HepG2 (cell line): ENCODE measurements at regions not wholly inside any gene's neighbourhood (a gene's known extent, or its start where the extent isn't known, plus 50 kb on each side); places are given as distances from the start of the nearest gene placed in this dataset.

Experiments used
- ATAC-seq: fragments of 200-7000 bp; cut with Tn5 transposase; 3 replicates; pipeline ENCODE4 v1.9.1; 2020; ENCODE audit warnings: mild to moderate bottlenecking, moderate library complexity
- BruUV-seq: library from RNA; stranded (reverse); fragments of 400-500 nt; replicated peaks from 2 replicates; lab custom pipeline; 2021; lab: Mats Ljungman, UMichigan
- CTCF ChIA-PET: fragments of 300-600 bp; formaldehyde crosslinking; extraction: SDS; loops from one replicate; lab custom pipeline; 2021; ENCODE audit warnings: low total read pairs, inconsistent platforms, low intra/inter-chr PET ratio; lab: Yijun Ruan, JAX
- POLR2A ChIA-PET: fragments of 350-600 bp; sonication (Branson Sonifier 250); formaldehyde crosslinking; loops from one replicate; lab custom pipeline; 2020; ENCODE audit warnings: antibody characterized with exemption, inconsistent platforms; lab: Yijun Ruan, JAX
- DNase-seq: peaks from one replicate; pipeline ENCODE4 v3.0.0-alpha.2; 2015; ENCODE audit warnings: low spot score
- FAIRE-seq: peaks from 3 replicates; lab custom pipeline; 2011; peaks lifted over from hg19 to GRCh38; lab: Jason Lieb, UNC
- H2AFZ ChIP-seq: one replicate; pipeline ENCODE4 v1.6.1; 2011; ENCODE audit warnings: low read length, inconsistent platforms
- H3K27ac ChIP-seq: fragments of 300-600 bp; 3 replicates; pipeline ENCODE4 v1.8.0; 2011; ENCODE audit warnings: mixed run types, mild to moderate bottlenecking, mixed read lengths, low read length, inconsistent platforms; ENCODE audit not compliant: insufficient read depth; ENCODE audit errors: extremely low read length
- H3K27me3 ChIP-seq, 2 experiments: fragments of 200-600 bp in 1 of 2; 2 replicates in 1 of 2; 3 replicates in 1 of 2; pipeline versions ENCODE4 v1.6.0 to v1.8.0; 2011; ENCODE audit warnings: low read length in 2 of 2, mild to moderate bottlenecking in 2 of 2, moderate library complexity in 2 of 2, inconsistent platforms in 1 of 2; ENCODE audit not compliant: insufficient read depth in 2 of 2, control insufficient read depth in 1 of 2
- H3K36me3 ChIP-seq, 2 experiments: fragments of 200-600 bp in 1 of 2; replicated peaks in 1 of 2; 2 replicates in 1 of 2; 3 replicates in 1 of 2; pipeline versions ENCODE4 v1.5.1 to v1.8.0; 2011; ENCODE audit warnings: low read length in 2 of 2, inconsistent platforms in 1 of 2; ENCODE audit not compliant: insufficient read depth in 2 of 2, control insufficient read depth in 1 of 2
- H3K4me1 ChIP-seq: 2 replicates; pipeline ENCODE4 v1.5.1; 2012; ENCODE audit warnings: low read length, inconsistent platforms; ENCODE audit not compliant: insufficient read depth
- H3K4me2 ChIP-seq: 2 replicates; pipeline ENCODE4 v1.6.0; 2011; ENCODE audit warnings: low read depth, low read length, inconsistent platforms
- H3K4me3 ChIP-seq, 3 experiments: fragments of 200-600 bp in 1 of 3; sonication (generic), shearing (Covaris generic) in 1 of 3; replicated peaks in 1 of 3; 2 replicates each; pipeline ENCODE4 v1.5.1; 2011 to 2016; ENCODE audit warnings: low read length in 3 of 3, inconsistent platforms in 2 of 3, low read depth in 2 of 3, mild to moderate bottlenecking in 2 of 3, control low read depth in 1 of 3, mixed read lengths in 1 of 3; ENCODE audit not compliant: insufficient read depth in 1 of 3
- H3K79me2 ChIP-seq: one replicate; pipeline ENCODE4 v1.6.1; 2011; ENCODE audit warnings: low read length, inconsistent platforms; ENCODE audit not compliant: insufficient read depth
- H3K9ac ChIP-seq: 2 replicates; pipeline ENCODE4 v1.6.0; 2011; ENCODE audit warnings: mild to moderate bottlenecking, low read depth, low read length, inconsistent platforms; ENCODE audit not compliant: insufficient read depth
- H3K9me3 ChIP-seq: 2 replicates; pipeline ENCODE4 v1.5.1; 2012; ENCODE audit warnings: mild to moderate bottlenecking, low read length
- H4K20me1 ChIP-seq: 2 replicates; pipeline ENCODE4 v1.6.0; 2011; ENCODE audit warnings: inconsistent platforms, mild to moderate bottlenecking, low read length, moderate library complexity; ENCODE audit not compliant: insufficient read depth
- DNMT1 ChIP-seq: sonication (generic); formaldehyde crosslinking; IDR thresholded peaks from 2 replicates; pipeline ENCODE4 v1.5.1; 2020; ENCODE audit warnings: mild to moderate bottlenecking, missing genetic modification reagents
- PHF21A ChIP-seq: sonication (generic); formaldehyde crosslinking; IDR thresholded peaks from 2 replicates; pipeline ENCODE4 v1.5.0; 2020; ENCODE audit warnings: mild to moderate bottlenecking, missing genetic modification reagents
- PHF8 ChIP-seq: sonication (generic); formaldehyde crosslinking; IDR thresholded peaks from 2 replicates; pipeline ENCODE4 v1.5.0; 2020; ENCODE audit warnings: missing genetic modification reagents
- SMAD3 ChIP-seq: sonication (generic); formaldehyde crosslinking; IDR thresholded peaks from 2 replicates; pipeline ENCODE4 v1.4.0; 2020; ENCODE audit warnings: missing genetic modification reagents
- SP5 ChIP-seq: IDR thresholded peaks from 2 replicates; pipeline ENCODE4 v1.6.1; 2016; ENCODE audit warnings: low read depth, borderline replicate concordance
- TP53 ChIP-seq: sonication (generic); formaldehyde crosslinking; conservative IDR thresholded peaks from 2 replicates; pipeline ENCODE4 v1.4.0; 2020; ENCODE audit warnings: missing genetic modification reagents
- ZBTB7A ChIP-seq: sonication (generic); formaldehyde crosslinking; IDR thresholded peaks from 2 replicates; pipeline ENCODE4 v1.8.0; 2022; ENCODE audit warnings: mild to moderate bottlenecking, missing genetic modification reagents
- ZNF331 ChIP-seq: sonication (generic); formaldehyde crosslinking; IDR thresholded peaks from 2 replicates; pipeline ENCODE4 v1.4.0; 2020; ENCODE audit warnings: missing genetic modification reagents
- ZNF446 ChIP-seq: sonication (generic); formaldehyde crosslinking; IDR thresholded peaks from 2 replicates; pipeline ENCODE4 v1.5.0; 2020; ENCODE audit warnings: mild to moderate bottlenecking, missing genetic modification reagents
- ZNF850 ChIP-seq: sonication (generic); formaldehyde crosslinking; conservative IDR thresholded peaks from 2 replicates; pipeline ENCODE4 v1.9.0; 2021; ENCODE audit warnings: mild to moderate bottlenecking, missing genetic modification reagents
- WGBS: methylation state at CpG from one replicate; pipeline ENCODE4 v1.1.6; 2017; ENCODE audit warnings: low lambda C conversion rate; 5-methylcytosine and 5-hydroxymethylcytosine counted together
- in situ Hi-C: cut with HindIII; loops from 2 replicates; pipeline ENCODE4 v1.10.0; 2017; ENCODE audit warnings: low pct_unique_long_range_greater_than_20kb; ENCODE audit not compliant: extremely low pct_ligation_motif_present
- intact Hi-C: fragments of 100-400 bp; cut with micrococcal nuclease; formaldehyde crosslinking; loops from one replicate; pipeline ENCODE4 v1.10.0; 2022; ENCODE audit not compliant: unreplicated experiment
- TF ChIP-seq, protein P1 (sequence below), 2 experiments: sonication (generic) in 1 of 2; formaldehyde crosslinking in 1 of 2; IDR thresholded peaks; 2 replicates each; pipeline versions ENCODE4 v1.6.1 to v1.9.0; 2014 to 2022; ENCODE audit warnings: antibody characterized with exemption in 1 of 2, borderline replicate concordance in 1 of 2, inconsistent platforms in 1 of 2, low read depth in 1 of 2, missing genetic modification reagents in 1 of 2
- TF ChIP-seq, protein P2 (sequence below): sonication (generic); formaldehyde crosslinking; IDR thresholded peaks from 2 replicates; pipeline ENCODE4 v1.4.0; 2020; ENCODE audit warnings: mild to moderate bottlenecking, missing genetic modification reagents
- TF ChIP-seq, protein P3 (sequence below): sonication (generic); formaldehyde crosslinking; IDR thresholded peaks from 2 replicates; pipeline ENCODE4 v1.5.0; 2020; ENCODE audit warnings: missing genetic modification reagents

DNA sequence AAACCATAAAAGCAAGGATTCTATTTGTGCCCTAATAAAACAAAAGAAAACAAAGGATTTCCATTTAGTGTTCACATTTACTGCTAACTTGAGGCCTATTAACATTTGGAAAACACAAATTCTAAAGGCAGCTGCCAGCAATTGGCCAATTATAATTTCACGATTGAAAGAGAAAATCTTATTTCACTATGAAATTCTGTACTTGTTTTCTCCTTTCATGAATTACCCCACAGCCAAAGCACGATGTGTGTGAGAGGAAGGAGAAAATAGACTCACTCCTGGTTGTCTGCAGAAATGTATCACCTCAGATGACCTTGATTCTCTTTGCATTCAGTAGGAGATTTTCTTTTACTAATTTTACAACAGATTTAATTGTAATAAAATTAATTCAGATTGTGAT is 242.8 kb upstream of the GBE1 start (continued):
- TF ChIP-seq, protein P1, sequence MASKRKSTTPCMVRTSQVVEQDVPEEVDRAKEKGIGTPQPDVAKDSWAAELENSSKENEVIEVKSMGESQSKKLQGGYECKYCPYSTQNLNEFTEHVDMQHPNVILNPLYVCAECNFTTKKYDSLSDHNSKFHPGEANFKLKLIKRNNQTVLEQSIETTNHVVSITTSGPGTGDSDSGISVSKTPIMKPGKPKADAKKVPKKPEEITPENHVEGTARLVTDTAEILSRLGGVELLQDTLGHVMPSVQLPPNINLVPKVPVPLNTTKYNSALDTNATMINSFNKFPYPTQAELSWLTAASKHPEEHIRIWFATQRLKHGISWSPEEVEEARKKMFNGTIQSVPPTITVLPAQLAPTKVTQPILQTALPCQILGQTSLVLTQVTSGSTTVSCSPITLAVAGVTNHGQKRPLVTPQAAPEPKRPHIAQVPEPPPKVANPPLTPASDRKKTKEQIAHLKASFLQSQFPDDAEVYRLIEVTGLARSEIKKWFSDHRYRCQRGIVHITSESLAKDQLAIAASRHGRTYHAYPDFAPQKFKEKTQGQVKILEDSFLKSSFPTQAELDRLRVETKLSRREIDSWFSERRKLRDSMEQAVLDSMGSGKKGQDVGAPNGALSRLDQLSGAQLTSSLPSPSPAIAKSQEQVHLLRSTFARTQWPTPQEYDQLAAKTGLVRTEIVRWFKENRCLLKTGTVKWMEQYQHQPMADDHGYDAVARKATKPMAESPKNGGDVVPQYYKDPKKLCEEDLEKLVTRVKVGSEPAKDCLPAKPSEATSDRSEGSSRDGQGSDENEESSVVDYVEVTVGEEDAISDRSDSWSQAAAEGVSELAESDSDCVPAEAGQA (IDR thresholded peaks at IDR 0.05; ENCODE audit: low read depth): no peak
- TF ChIP-seq, protein P1 (CRISPR knock-in tag; IDR thresholded peaks at IDR 0.05; ENCODE audit: borderline replicate concordance): no peak
- TF ChIP-seq ZBTB7A (CRISPR knock-in tag): no peak
- no peak for TF ChIP-seq ZNF446
- no peak for TF ChIP-seq PHF8 (CRISPR knock-in tag)
- no peak for TF ChIP-seq ZNF331
- TF ChIP-seq, all 625 proteins: peak for 0

DNA sequence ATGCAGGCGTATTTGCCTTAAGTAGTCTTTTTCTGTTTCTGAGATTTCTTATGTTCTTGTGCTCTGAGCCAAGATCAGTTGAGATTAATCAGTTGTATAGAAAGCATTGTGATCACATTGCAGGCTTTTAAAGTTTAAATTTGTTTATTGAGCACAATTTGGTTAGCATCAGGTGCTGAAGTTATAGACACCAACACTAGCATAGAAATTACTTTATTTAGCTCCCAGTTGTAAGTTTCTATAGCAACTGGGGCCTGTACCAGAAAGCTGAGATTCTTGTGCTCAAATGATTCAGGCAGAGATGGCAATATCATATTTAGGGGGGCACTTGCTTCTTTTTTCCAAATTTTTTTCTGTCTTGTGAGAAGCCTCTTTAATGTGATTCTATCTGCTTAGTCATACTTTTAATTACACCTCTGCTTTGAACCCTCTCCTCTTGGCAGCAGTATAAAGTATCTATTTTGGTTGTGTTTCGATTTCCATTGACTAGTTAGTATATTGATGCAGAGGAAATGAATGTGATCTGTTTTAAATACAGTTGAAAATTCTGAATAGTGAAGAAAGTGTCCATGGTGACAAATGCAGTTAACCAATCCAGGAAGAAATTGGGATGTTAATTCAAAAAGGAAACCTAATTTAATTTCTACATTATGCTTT is 241.7 kb upstream of the GBE1 start:
- Histone ChIP-seq H2AFZ (no peak overlapping the region), H3K4me3 (no peak overlapping the region), H3K79me2 (peaks cover 2% of the 10 kb centered on the region), H3K9ac (no peak overlapping the region), H3K27me3 (no peaks in the 10 kb centered on the region), H3K36me3 (no peaks in the 10 kb centered on the region), H3K4me1 (no peaks in the 10 kb centered on the region), H3K27ac (no peak overlapping the region), H4K20me1 (no peaks in the 10 kb centered on the region), H3K9me3 (peaks cover 9% of the 10 kb centered on the region), H3K4me2 (no peak overlapping the region)
- CTCF ChIA-PET: no interaction called here
- 57% methylated on average over 2 of the region's 2 CpGs for WGBS
- DNase-seq (no peak), FAIRE-seq (no peak), ATAC-seq (no peak)
- in situ Hi-C loops (no loop called here), intact Hi-C loops (no loop called here)
- POLR2A ChIA-PET: no interaction called here
- no TSS peak for BruUV-seq
- no peak for TF ChIP-seq ZNF850 (CRISPR knock-in tag)
- no peak for TF ChIP-seq SMAD3 (CRISPR knock-in tag)
- TF ChIP-seq, protein P2, sequence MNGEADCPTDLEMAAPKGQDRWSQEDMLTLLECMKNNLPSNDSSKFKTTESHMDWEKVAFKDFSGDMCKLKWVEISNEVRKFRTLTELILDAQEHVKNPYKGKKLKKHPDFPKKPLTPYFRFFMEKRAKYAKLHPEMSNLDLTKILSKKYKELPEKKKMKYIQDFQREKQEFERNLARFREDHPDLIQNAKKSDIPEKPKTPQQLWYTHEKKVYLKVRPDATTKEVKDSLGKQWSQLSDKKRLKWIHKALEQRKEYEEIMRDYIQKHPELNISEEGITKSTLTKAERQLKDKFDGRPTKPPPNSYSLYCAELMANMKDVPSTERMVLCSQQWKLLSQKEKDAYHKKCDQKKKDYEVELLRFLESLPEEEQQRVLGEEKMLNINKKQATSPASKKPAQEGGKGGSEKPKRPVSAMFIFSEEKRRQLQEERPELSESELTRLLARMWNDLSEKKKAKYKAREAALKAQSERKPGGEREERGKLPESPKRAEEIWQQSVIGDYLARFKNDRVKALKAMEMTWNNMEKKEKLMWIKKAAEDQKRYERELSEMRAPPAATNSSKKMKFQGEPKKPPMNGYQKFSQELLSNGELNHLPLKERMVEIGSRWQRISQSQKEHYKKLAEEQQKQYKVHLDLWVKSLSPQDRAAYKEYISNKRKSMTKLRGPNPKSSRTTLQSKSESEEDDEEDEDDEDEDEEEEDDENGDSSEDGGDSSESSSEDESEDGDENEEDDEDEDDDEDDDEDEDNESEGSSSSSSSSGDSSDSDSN (CRISPR knock-in tag): no peak
- TF ChIP-seq DNMT1 (CRISPR knock-in tag): no peak
- TF ChIP-seq SP5 (CRISPR knock-in tag): no peak
- TF ChIP-seq TP53 (CRISPR knock-in tag): no peak
- no peak for TF ChIP-seq PHF21A (CRISPR knock-in tag)
- TF ChIP-seq, protein P3, sequence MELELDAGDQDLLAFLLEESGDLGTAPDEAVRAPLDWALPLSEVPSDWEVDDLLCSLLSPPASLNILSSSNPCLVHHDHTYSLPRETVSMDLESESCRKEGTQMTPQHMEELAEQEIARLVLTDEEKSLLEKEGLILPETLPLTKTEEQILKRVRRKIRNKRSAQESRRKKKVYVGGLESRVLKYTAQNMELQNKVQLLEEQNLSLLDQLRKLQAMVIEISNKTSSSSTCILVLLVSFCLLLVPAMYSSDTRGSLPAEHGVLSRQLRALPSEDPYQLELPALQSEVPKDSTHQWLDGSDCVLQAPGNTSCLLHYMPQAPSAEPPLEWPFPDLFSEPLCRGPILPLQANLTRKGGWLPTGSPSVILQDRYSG (CRISPR knock-in tag): no peak
